ENCODE measurements at regions not wholly inside any gene's neighbourhood (a gene's known extent, or its start where the extent isn't known, plus 50 kb on each side); places are given as distances from the start of the nearest gene placed in this dataset.
"Not testable (repeated sequence)": the region's sequence is repeated elsewhere in the genome, so short reads cannot be mapped to it uniquely, and the experiment has no call there.

DNA sequence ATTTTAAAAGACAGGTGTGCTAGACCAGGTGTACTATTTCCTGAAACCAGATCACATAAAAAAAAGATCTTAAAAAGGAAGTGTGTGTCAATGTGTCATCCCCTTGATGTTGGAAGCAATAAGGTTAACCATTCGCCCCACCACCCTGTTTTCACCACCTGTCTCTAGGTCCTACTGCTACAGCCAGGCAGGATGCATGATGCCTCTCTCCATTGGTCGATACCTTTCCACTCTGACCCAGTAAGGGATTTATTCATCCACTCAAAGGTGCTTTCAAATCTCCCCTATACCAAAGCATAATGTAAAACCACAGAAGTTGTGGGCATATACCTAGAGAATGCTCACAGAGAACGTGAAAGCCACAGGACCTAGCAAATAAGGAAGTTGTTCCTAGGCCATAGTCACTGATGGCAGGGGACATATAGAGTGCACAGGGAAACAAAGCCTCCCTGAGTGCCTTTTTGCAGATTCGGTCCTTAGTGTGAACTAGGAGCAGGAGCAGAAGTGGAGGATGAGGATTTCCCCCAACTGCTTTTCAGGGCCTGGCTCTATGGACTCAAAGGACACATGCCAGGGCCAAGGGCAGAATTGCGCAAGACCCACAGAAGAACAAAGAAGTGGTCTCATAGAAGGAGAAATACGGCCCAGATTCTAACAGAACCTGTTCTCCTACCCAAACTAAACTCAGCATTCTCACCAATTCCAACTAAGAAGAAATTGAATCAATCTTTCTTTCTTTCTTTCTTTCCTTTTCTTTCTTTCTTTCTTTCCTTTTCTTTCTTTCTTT, 631.5 kb upstream of the NRP1 start:
- WGBS, result 89% methylated on average over 6 of the region's 6 CpGs

DNA sequence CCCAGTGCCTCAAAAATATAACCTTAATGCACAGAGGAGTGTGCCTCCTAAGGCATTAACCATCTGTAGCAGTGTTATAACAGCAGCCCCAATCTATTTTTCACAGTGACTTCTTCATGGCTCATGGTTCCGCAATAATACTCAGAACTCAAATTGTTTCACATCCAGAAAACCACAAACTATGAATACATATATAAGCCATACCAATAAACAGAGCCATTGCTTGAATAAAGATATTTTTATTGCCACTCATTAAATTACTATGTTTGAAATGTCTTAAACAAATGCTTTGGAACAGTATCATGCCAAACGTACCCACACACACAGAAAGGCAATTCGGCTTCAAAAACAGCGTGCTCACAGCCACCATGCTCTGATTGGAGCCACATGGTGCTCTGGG, 629.3 kb upstream of the NRP1 start:
- Histone ChIP-seq H3K4ac (ENCODE audit: low read depth in 1 of 2, low read length in 2 of 2) (no peak overlapping the region), H2AK5ac (ENCODE audit: low read length, severe bottlenecking) (no peak overlapping the region), H4K91ac (ENCODE audit: low read length) (no peak overlapping the region), H3K9ac (ENCODE audit: low read length) (no peak overlapping the region), H3K4me1 (ENCODE audit: control insufficient read depth, insufficient read depth, low read depth, low read length) (no peaks in the 10 kb centered on the region), H3K27me3 (ENCODE audit: control insufficient read depth in 1 of 2, insufficient read depth in 1 of 2, low read length in 2 of 2) (peaks cover 0 to 2% of the 10 kb centered on the region in 2 experiments), H2BK12ac (ENCODE audit: low read length in 2 of 2) (no peak overlapping the region), H3K9me3 (ENCODE audit: control insufficient read depth, low read length) (peaks cover 2% of the 10 kb centered on the region), H3K27ac (ENCODE audit: low read length, poor library complexity, severe bottlenecking) (no peak overlapping the region), H3K36me3 (ENCODE audit: control insufficient read depth in 1 of 2, insufficient read depth in 2 of 2, low read depth in 1 of 2, low read length in 2 of 2) (no peaks in the 10 kb centered on the region), H4K8ac (ENCODE audit: low read length) (no peak overlapping the region), H2BK5ac (ENCODE audit: low read depth, low read length, poor library complexity, severe bottlenecking) (no peak overlapping the region), H3K4me2 (ENCODE audit: low read length, poor library complexity, severe bottlenecking) (no peak overlapping the region), H2AFZ (ENCODE audit: low read depth, low read length) (no peak overlapping the region), H3K4me3 (ENCODE audit: insufficient read depth in 1 of 2, low read depth in 1 of 2, low read length in 2 of 2) (no peak overlapping the region), H3K18ac (ENCODE audit: low read depth in 1 of 2, low read length in 2 of 2) (no peak overlapping the region), H3K23ac (ENCODE audit: low read length in 2 of 2) (no peak overlapping the region), H3K14ac (ENCODE audit: low read length in 2 of 2) (no peak overlapping the region), H2BK15ac (ENCODE audit: low read depth, poor library complexity, severe bottlenecking) (no peak overlapping the region), H2BK120ac (ENCODE audit: low read depth, low read length) (no peak overlapping the region), H3K79me1 (replicated peaks; ENCODE audit: low read length, poor library complexity, severe bottlenecking) (no peaks in the 10 kb centered on the region)
- no peak for DNase-seq
- WGBS, result 98% methylated on average over 4 of the region's 4 CpGs

More for the DNA sequence above, 631.5 kb upstream of the NRP1 start:
- no peak for DNase-seq
- no peak overlapping the region for H2AFZ ChIP-seq (ENCODE audit: low read depth, low read length)
- H4K91ac ChIP-seq (ENCODE audit: low read length), result no peak overlapping the region
- no peak overlapping the region for H3K9ac ChIP-seq (ENCODE audit: low read length)
- H2BK15ac ChIP-seq (ENCODE audit: low read depth, poor library complexity, severe bottlenecking), result no peak overlapping the region
- no peak overlapping the region for H2BK5ac ChIP-seq (ENCODE audit: low read depth, low read length, poor library complexity, severe bottlenecking)
- no peak overlapping the region for H3K4me2 ChIP-seq (ENCODE audit: low read length, poor library complexity, severe bottlenecking)
- H3K36me3 ChIP-seq (ENCODE audit: control insufficient read depth in 1 of 2, insufficient read depth in 2 of 2, low read depth in 1 of 2, low read length in 2 of 2), result no peaks in the 10 kb centered on the region
- H2BK120ac ChIP-seq (ENCODE audit: low read depth, low read length), result no peak overlapping the region
- H2BK12ac ChIP-seq (ENCODE audit: low read length in 2 of 2), result no peak overlapping the region
- no peak overlapping the region for H3K23ac ChIP-seq (ENCODE audit: low read length in 2 of 2)
- no peaks in the 10 kb centered on the region for H3K4me1 ChIP-seq (ENCODE audit: control insufficient read depth, insufficient read depth, low read depth, low read length)
- no peak overlapping the region for H3K27ac ChIP-seq (ENCODE audit: low read length, poor library complexity, severe bottlenecking)
- H3K4me3 ChIP-seq (ENCODE audit: insufficient read depth in 1 of 2, low read depth in 1 of 2, low read length in 2 of 2), result no peak overlapping the region
- no peak overlapping the region for H4K8ac ChIP-seq (ENCODE audit: low read length)
- peaks cover 0 to 5% of the 10 kb centered on the region in 2 experiments for H3K27me3 ChIP-seq (ENCODE audit: control insufficient read depth in 1 of 2, insufficient read depth in 1 of 2, low read length in 2 of 2)
- no peak overlapping the region for H2AK5ac ChIP-seq (ENCODE audit: low read length, severe bottlenecking)
- H3K18ac ChIP-seq (ENCODE audit: low read depth in 1 of 2, low read length in 2 of 2), result no peak overlapping the region
- H3K4ac ChIP-seq (ENCODE audit: low read depth in 1 of 2, low read length in 2 of 2), result no peak overlapping the region
- H3K14ac ChIP-seq (ENCODE audit: low read length in 2 of 2), result no peak overlapping the region
- H3K9me3 ChIP-seq (ENCODE audit: control insufficient read depth, low read length), result peaks cover 8% of the 10 kb centered on the region
- no peaks in the 10 kb centered on the region for H3K79me1 ChIP-seq (replicated peaks; ENCODE audit: low read length, poor library complexity, severe bottlenecking)

DNA sequence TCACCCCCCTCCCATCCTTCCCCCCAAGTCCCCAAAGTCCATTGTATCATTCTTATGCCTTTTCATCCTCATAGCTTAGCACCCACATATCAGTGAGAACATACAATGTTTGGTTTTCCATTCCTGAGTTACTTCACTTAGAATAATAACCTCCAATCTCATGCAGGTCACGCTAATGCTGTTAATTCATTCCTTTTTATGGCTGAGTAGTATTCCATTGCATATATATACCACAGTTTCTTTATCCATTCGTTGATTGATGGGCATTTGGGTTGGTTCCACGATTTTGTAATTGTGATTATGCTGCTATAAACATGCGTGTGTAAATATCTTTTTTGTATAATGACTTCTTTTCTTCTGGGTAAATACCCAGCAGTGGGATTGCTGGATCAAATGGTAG, 621.9 kb upstream of the NRP1 start:
- not testable (repeated sequence) for H3K9ac ChIP-seq (ENCODE audit: low read length)

DNA sequence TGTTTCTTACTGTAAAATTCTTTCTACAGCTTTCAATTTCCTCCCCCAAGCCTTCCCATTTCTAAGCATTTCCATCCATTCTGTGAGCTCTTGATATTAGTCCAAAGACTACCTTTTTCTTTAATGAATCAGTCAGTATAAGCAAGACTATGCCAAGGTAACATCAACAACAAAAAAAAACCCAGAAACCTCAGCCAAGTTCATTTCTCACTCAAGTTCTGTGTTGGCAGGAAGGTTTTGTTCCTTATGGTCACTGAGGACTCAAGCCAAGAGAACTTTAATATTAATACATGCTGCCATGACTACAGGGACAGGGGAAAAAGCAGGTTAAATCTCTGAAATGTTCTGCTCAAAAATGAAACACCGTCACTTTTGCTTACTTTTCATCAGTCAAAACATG, 621.2 kb upstream of the NRP1 start:
- no peak for DNase-seq
- no peaks in the 10 kb centered on the region for H3K36me3 ChIP-seq (ENCODE audit: control insufficient read depth in 1 of 2, insufficient read depth in 2 of 2, low read depth in 1 of 2, low read length in 2 of 2)

More for the DNA sequence above, 621.9 kb upstream of the NRP1 start:
- H3K23ac ChIP-seq (ENCODE audit: low read length in 2 of 2); H3K79me1 ChIP-seq (replicated peaks; ENCODE audit: low read length, poor library complexity, severe bottlenecking); H3K4me1 ChIP-seq (ENCODE audit: control insufficient read depth, insufficient read depth, low read depth, low read length); H2BK5ac ChIP-seq (ENCODE audit: low read depth, low read length, poor library complexity, severe bottlenecking); H2BK120ac ChIP-seq (ENCODE audit: low read depth, low read length); H2BK12ac ChIP-seq (ENCODE audit: low read length in 2 of 2); H3K14ac ChIP-seq (ENCODE audit: low read length in 2 of 2); DNase-seq; H3K27me3 ChIP-seq (ENCODE audit: control insufficient read depth in 1 of 2, insufficient read depth in 1 of 2, low read length in 2 of 2); H2AK5ac ChIP-seq (ENCODE audit: low read length, severe bottlenecking); H3K18ac ChIP-seq (ENCODE audit: low read depth in 1 of 2, low read length in 2 of 2); H2AFZ ChIP-seq (ENCODE audit: low read depth, low read length); H4K91ac ChIP-seq (ENCODE audit: low read length); H4K8ac ChIP-seq (ENCODE audit: low read length); H3K4ac ChIP-seq (ENCODE audit: low read depth in 1 of 2, low read length in 2 of 2); H3K4me3 ChIP-seq (ENCODE audit: insufficient read depth in 1 of 2, low read depth in 1 of 2, low read length in 2 of 2); H3K9me3 ChIP-seq (ENCODE audit: control insufficient read depth, low read length); H3K4me2 ChIP-seq (ENCODE audit: low read length, poor library complexity, severe bottlenecking); H2BK15ac ChIP-seq (ENCODE audit: low read depth, poor library complexity, severe bottlenecking); H3K36me3 ChIP-seq (ENCODE audit: control insufficient read depth in 1 of 2, insufficient read depth in 2 of 2, low read depth in 1 of 2, low read length in 2 of 2); H3K27ac ChIP-seq (ENCODE audit: low read length, poor library complexity, severe bottlenecking): not testable (repeated sequence)
- WGBS, result 85% methylated on average over 4 of the region's 4 CpGs

More for the DNA sequence above, 621.2 kb upstream of the NRP1 start:
- Histone ChIP-seq H3K9ac (ENCODE audit: low read length) (no peak overlapping the region), H3K79me1 (replicated peaks; ENCODE audit: low read length, poor library complexity, severe bottlenecking) (no peaks in the 10 kb centered on the region), H2AFZ (ENCODE audit: low read depth, low read length) (no peak overlapping the region), H3K27me3 (ENCODE audit: control insufficient read depth in 1 of 2, insufficient read depth in 1 of 2, low read length in 2 of 2) (no peaks in the 10 kb centered on the region), H3K18ac (ENCODE audit: low read depth in 1 of 2, low read length in 2 of 2) (no peak overlapping the region), H3K4me1 (ENCODE audit: control insufficient read depth, insufficient read depth, low read depth, low read length) (no peaks in the 10 kb centered on the region), H2BK120ac (ENCODE audit: low read depth, low read length) (no peak overlapping the region), H2BK12ac (ENCODE audit: low read length in 2 of 2) (no peak overlapping the region), H2AK5ac (ENCODE audit: low read length, severe bottlenecking) (no peak overlapping the region), H3K27ac (ENCODE audit: low read length, poor library complexity, severe bottlenecking) (no peak overlapping the region), H4K8ac (ENCODE audit: low read length) (no peak overlapping the region), H3K14ac (ENCODE audit: low read length in 2 of 2) (no peak overlapping the region), H4K91ac (ENCODE audit: low read length) (no peak overlapping the region), H3K9me3 (ENCODE audit: control insufficient read depth, low read length) (no peaks in the 10 kb centered on the region), H2BK15ac (ENCODE audit: low read depth, poor library complexity, severe bottlenecking) (no peak overlapping the region), H3K4ac (ENCODE audit: low read depth in 1 of 2, low read length in 2 of 2) (no peak overlapping the region), H3K4me3 (ENCODE audit: insufficient read depth in 1 of 2, low read depth in 1 of 2, low read length in 2 of 2) (no peak overlapping the region), H3K23ac (ENCODE audit: low read length in 2 of 2) (no peak overlapping the region), H3K4me2 (ENCODE audit: low read length, poor library complexity, severe bottlenecking) (no peak overlapping the region), H2BK5ac (ENCODE audit: low read depth, low read length, poor library complexity, severe bottlenecking) (no peak overlapping the region)
- WGBS, result no CpG with 5 or more reads among the region's 1 CpG

All from mesenchymal stem cell (in vitro differentiated cells and primary cell).